ENCODE measurements at regions not wholly inside any gene's neighbourhood (a gene's known extent, or its start where the extent isn't known, plus 50 kb on each side); places are given as distances from the start of the nearest gene placed in this dataset.
A peak's percentile ranks its signal among the peaks of the same experiment; 100 is the strongest.

GRCh38 chr9:1429297-1429696 is 379.1 kb downstream of the DMRT2 start:
- DNase-seq (ENCODE audit: low spot score) = no peak

DNA sequence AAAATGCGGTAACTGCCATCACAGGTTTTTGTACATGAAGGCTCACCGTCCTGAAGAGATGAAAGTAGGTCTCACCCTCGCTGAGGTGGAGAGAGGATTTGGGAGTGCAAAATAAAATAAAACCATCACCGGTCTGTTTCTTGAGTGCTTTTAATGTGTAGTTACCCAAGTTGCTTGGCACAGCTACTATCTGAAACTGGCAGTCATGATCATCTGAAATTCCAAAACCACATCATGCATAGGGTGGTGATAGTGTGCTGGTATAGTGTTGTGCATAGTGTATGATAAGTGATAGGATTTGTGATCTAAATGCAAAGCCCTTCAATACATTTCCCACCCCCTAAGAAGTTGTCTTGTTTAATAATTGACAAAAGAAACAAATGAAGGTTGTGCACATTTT is 381.3 kb downstream of the DMRT2 start:
- no peak for DNase-seq (ENCODE audit: low spot score)

DNA sequence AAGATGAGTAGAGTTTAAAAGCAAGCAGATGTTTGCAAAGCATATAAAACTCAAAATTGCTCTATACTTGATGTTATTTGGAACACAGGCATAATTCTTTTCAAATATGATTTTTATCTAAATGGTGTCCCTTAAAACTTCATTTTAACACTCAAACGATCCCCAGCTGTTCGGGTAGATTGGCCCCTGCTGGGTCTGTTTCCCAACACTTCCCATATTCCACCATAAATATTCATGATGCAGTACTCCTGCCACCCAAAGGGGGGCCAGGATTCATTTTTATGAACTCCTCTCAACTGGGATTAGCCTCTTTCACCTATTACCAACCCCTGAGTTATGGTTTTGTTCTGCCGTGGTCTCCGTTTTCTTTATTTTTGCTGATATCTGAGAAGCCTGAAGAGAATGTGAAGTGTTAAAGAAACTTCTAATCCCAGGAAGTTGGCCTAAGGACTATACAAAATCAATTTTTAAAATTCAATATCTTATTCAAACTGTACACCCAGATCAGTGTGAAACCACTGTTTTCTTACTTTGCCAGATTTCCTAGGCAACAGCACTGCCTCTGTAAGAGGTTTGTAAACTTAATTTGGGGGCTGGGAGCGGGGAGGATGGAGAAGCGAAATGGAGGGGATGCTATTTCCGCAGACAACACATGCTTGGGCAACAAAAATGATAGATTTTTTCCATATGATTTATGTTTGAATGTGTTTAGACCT is 384.1 kb downstream of the DMRT2 start:
- DNase-seq (ENCODE audit: low spot score) = no peak

- no peak for DNase-seq (ENCODE audit: low spot score)
Measured at GRCh38 chr9:1434811-1435210, 384.7 kb downstream of the DMRT2 start.

GRCh38 chr9:1440256-1440655 is 390.1 kb downstream of the DMRT2 start:
- no peak for DNase-seq (ENCODE audit: low spot score)

- DNase-seq (ENCODE audit: low spot score) = no peak
Measured at GRCh38 chr9:1442105-1442504, 391.9 kb downstream of the DMRT2 start.

GRCh38 chr9:1443450-1443849 is 393.3 kb downstream of the DMRT2 start:
- no peak for DNase-seq (ENCODE audit: low spot score)

DNA sequence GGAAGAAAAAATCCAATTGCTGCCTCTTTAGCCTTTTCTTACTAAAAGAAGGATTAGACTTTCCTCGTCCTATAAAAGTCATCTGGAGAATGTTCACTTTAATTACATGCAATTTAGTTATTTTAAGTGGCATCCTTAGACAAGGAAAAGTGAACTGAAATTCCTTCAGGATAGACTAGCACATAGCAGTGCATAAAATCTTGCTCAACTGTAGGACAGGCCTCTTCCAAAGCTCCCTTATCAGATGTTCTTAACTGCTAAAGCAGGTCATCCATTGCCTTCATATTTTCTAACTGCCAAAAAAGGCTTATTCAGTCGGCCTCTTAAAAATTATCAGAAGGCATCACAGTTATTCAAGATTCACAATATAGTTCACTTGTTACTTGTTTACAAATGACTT is 396.5 kb downstream of the DMRT2 start:
- DNase-seq (ENCODE audit: low spot score) = no peak

DNA sequence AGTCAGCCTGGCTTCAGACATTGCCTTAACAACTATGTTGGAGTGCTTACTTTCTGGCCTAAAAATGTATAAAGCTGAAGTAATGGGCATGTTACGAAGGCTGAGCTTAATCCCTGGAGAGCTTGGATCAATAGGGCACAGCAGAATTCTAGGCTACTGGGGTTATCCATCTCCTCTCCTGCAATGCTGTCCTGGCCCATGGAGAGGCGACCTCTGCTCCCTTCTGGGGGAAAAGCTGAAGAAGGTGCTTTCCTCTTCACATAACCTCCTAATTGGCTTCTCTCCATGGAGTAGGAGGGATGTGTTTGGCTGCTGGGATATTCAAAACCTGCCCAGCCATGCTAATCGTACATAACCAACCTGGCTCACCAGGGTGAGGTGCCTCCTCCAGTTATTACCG is 403.5 kb downstream of the DMRT2 start:
- no peak for DNase-seq (ENCODE audit: low spot score)

DNA sequence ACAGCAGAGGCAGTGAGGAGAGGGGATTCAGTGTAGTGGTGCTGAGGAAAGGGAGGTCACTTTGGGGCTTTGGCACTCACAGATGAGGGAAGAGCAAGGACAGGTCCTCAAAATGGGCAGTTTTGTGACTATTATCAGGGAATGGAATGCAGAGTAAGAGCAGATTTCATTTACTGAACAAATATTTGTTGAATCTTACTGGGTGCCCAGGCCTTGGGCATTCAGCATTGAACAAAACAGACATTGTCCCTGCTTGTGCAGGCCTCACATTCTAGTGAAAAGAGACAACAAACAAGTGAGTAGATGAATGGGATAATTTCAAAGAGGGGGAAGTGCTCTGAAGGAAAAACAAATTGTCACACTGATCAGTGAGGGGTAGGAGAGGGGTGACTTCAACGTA is 404.1 kb downstream of the DMRT2 start:
- DNase-seq (ENCODE audit: low spot score) = no peak

GRCh38 chr9:1454616-1455347 is 404.6 kb downstream of the DMRT2 start:
- no peak for DNase-seq (ENCODE audit: low spot score)

DNA sequence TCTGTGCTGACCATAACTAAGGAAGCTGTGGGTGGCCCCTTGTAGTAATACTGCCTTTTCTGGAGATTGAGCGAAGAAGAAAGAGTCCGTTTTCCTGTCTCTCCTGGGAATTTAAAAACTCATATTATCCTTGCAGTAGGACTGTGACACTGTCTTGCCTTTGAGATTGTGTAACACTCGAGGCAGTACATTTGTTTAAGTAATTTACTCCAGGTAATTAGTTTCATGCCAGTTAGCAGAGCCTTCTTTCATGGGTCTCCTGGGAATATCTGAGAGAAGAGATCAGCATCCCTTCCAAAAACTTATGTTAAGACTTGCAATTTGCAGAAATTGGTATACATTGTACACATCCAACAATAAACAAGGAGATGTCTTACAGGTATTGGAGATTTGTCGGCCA is 405.6 kb downstream of the DMRT2 start:
- no peak for DNase-seq (ENCODE audit: low spot score)

- DNase-seq (ENCODE audit: low spot score) = no peak
Measured at GRCh38 chr9:1456301-1457024, 406.3 kb downstream of the DMRT2 start.

- DNase-seq (ENCODE audit: low spot score) = no peak
Measured at GRCh38 chr9:1457460-1457859, 407.3 kb downstream of the DMRT2 start.

- peak; percentile 50 for DNase-seq (ENCODE audit: low spot score)
Measured at GRCh38 chr9:1458503-1458902, 408.3 kb downstream of the DMRT2 start.

GRCh38 chr9:1460143-1460769 is 410.1 kb downstream of the DMRT2 start:
- DNase-seq (ENCODE audit: low spot score) = peak; percentile 2

GRCh38 chr9:1461812-1462211 is 411.7 kb downstream of the DMRT2 start:
- no peak for DNase-seq (ENCODE audit: low spot score)

DNA sequence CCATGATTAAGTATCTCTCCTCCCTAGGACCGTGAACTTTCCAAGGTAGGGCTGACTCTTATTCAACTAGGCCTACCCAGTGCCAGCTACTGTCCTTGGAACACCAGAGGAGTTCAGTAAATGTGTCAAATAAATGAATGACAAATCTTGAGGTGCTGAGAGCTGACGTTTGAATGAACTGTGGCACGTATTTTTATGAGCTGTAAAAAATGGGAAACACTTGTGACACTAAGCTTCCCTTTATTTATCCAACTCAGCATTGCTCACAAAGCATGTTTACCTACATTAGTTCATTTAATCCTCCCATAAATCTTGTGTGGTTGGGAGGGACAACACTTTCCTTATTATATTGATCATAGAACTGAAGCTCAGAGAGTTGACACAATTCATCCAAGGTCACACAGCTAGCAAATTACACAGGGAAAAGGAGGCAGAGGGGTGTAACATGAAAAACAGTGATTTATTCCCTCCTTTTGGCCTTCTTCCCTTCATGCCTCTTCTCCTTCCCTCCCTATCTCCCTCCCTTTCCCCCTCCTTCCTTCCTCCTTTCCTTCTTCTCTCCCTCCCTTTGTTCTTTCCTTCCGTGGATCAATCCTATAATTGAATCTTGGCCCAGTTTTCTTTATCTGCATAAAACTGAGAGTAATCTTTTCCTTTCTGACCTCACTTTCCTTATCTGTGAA is 412.6 kb downstream of the DMRT2 start:
- no peak for DNase-seq (ENCODE audit: low spot score)

- no peak for DNase-seq (ENCODE audit: low spot score)
Measured at GRCh38 chr9:1469996-1470395, 419.8 kb downstream of the DMRT2 start.

- no peak for DNase-seq (ENCODE audit: low spot score)
Measured at GRCh38 chr9:1473956-1474634, 423.9 kb downstream of the DMRT2 start.

DNA sequence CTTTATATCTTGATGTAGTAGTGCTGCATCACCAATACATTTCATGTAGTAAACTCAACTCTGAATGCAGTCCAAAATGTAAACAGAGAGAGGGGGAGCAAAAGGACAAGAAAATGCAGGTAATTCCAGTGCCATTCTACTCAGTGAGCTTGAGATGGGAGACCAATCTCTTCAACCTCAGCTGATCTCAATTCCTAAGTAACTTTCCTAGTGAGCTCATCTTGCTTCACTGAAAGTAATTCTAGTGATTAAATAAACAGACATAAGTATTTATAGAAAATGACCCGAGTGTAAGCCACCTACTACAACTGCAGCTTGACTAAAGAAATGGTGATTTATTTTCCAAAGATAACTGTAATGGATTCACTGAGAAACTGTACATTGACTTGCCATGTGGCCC is 424.5 kb downstream of the DMRT2 start:
- no peak for DNase-seq (ENCODE audit: low spot score)
